Right ventricle myocardium superior (tissue), 1 donor: ENCODE measurements at regions not wholly inside any gene's neighbourhood (a gene's known extent, or its start where the extent isn't known, plus 50 kb on each side); places are given as distances from the start of the nearest gene placed in this dataset.

Experiments used
- ATAC-seq: fragments of 200-7000 bp; cut with Tn5 transposase; one replicate; pipeline ENCODE4 v1.9.1; 2020; ENCODE audit warnings: mild to moderate bottlenecking; ENCODE audit not compliant: poor library complexity
- DNase-seq: peaks from one replicate; pipeline ENCODE4 v3.0.0-alpha.2; 2020
- intact Hi-C: fragments of 100-400 bp; cut with DNase I; formaldehyde crosslinking; loops from one replicate; pipeline ENCODE4 v1.11.2; 2022
- donor health status: DM: no; HTN: yes; CAD: no; lungs with severe emphysema.

GRCh38 chr13:111394211-111394922 lies 73.9 kb downstream of the TEX29 start:
- no peak for DNase-seq
- intact Hi-C loops, result no loop called here
- ATAC-seq, result no peak

- ATAC-seq (no peak), DNase-seq (no peak)
- intact Hi-C loops, result no loop called here
These were observed 75.3 kb downstream of the TEX29 start for GRCh38 chr13:111395511-111396393.

GRCh38 chr13:111396457-111396856 lies 76.0 kb downstream of the TEX29 start:
- no peak for ATAC-seq

GRCh38 chr13:111397202-111397880 lies 76.9 kb downstream of the TEX29 start:
- intact Hi-C loops, result no loop called here
- DNase-seq (no peak), ATAC-seq (no peak)

More at GRCh38 chr13:111396457-111396856, 76.0 kb downstream of the TEX29 start:
- intact Hi-C loops, result no loop called here
- DNase-seq, result no peak

DNA sequence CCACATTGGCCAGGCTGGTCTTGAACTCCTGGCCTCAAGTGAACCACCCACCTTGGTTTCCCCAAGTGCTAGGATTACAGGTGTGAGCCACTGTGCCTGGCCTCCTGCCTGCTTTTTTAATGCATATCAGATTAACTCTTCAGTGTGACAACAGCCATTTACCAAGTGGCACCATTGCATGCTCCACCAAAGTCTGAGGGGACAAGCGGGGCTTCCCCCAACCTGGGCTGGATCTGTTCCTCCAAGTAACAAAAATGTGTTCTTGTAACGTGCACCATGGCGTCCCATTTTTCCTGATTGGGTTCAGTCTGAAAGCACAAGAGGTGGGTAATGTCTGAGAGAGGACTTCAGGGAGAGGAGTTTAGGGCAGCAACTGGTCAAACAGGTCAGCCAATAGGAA lies 77.8 kb downstream of the TEX29 start:
- DNase-seq (no peak), ATAC-seq (no peak)
- intact Hi-C loops, result no loop called here

DNA sequence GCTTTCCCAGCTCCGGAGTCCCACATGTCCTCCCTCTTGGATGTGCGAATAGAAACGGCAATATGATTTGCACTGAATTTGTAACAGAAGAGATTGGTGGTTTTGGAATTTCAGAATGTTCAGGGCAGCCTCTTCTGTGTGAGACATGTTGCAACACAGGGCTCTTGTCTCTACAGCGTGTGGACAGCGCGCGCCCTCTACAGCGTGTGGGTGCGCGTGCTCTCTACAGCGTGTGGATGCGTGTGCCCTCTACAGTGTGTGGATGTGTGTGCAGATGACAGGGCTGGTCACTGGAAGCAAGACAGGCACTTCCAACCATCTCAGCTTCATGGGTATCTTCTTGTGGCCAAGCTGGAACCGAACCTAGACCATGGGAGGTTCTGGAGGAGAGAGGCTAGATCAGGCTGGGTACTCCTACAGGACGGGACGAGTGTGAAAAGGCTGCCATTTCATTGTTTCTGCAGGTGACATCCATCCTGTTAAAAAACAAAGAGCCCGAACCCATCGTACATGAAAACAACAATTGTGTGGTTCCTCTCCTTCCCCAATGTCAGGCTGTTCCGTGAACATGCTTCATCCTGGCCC lies 78.4 kb downstream of the TEX29 start:
- no peak for ATAC-seq
- no peak for DNase-seq
- intact Hi-C loops, result no loop called here

DNA sequence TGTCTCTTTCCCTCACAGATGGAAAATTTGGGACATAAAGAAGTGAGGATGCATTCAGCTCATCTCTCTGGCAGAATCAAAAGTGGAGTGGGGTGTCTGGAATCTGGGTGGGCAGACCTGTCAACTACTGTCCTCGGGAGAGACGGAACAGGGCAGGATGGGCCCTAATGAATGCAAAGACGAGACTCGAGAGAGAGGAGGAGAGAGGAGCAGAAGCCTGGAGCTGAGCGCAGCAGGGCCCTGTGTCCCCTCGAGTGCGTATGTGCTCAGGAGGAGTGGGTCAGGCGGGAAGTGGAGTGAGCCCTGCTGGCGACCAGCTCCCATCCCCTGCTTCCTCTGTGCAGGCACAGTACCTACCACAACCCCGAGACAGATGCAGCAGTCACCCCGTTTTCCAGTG lies 78.9 kb downstream of the TEX29 start:
- no peak for DNase-seq
- intact Hi-C loops, result no loop called here
- no peak for ATAC-seq

GRCh38 chr13:111399776-111400538 lies 79.5 kb downstream of the TEX29 start:
- ATAC-seq (no peak), DNase-seq (no peak)
- intact Hi-C loops, result no loop called here

DNA sequence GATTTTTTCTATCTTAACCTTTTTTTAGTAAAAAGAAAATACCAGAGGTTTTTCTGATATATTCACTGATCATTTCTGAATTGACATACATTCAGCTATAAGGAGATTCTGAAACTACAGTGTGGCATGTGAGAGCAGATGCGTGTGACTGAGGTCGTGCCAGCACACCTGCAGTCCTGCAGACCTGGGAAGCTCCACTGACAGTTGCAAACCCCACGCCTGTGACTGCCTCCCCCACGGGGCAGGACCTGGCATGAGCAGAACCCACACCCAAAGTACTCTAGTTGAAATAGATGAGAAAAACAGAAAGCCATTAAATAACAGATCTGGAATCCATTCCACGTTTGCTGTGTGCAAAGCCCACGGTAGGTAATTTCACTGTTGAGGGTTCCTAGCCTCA lies 80.7 kb downstream of the TEX29 start:
- intact Hi-C loops, result no loop called here
- DNase-seq (no peak), ATAC-seq (no peak)

DNA sequence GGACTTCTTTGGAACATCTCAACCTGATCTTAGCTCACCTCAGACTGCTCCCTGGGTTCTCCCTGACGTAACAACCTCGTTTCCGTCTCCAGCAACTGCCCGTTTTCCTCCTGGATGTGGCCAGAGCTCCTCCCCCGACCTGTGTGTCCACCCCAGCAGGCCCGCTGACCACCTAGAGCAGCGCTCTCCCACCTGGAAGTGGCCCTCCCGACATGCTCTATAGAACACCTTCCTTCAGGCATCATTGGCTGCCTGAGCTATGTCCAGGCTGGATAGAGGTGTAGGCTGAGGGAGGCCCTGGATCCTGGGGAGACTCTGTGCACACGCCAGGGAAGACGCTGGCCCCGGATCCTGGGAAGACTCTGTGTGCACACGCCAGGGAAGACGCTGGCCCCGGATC lies 81.3 kb downstream of the TEX29 start:
- intact Hi-C loops, result no loop called here
- ATAC-seq (no peak), DNase-seq (no peak)

DNA sequence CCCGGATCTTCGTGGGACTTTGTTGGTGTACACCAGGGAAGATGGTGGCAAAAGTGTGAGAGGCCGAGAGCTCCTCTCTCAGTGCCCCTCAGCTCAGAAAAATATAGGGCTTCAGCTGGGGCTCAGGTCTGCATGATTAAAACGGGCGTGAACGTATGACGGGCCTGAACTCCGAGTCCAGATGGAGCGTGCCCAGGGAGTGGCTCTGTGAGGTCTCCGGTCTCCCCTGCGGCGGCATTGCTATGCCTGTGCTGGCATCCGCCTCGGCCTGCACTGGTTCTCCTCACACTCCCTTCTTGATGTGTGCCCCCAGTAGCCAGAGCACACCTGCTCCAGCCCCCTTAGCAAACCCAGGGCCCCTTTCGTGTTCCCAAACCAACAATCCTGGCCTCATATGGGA lies 82.0 kb downstream of the TEX29 start:
- ATAC-seq (no peak), DNase-seq (no peak)
- intact Hi-C loops, result no loop called here

DNA sequence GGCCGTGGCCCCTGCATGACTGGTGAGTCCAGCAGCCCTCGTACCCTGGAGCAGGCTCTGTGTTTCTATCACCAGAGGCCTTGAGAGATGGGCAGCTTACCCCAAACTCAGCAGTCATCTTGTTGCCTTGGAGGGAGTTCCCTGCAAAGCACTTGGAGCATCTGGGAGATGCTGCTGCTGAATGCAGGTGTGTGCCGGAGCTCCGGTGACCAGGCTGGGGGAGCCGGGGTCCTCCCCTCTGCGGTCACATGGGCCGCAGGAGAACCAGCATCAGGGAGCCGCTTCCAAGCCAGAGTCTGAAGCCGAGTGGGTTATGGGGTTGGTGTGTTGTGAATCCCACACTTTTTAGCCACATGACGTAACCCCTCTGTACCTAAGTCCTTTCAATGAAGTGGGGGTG lies 82.8 kb downstream of the TEX29 start:
- intact Hi-C loops, result no loop called here
- ATAC-seq (no peak), DNase-seq (no peak)

GRCh38 chr13:111404746-111405145 lies 84.3 kb downstream of the TEX29 start:
- intact Hi-C loops, result no loop called here
- no peak for ATAC-seq

DNA sequence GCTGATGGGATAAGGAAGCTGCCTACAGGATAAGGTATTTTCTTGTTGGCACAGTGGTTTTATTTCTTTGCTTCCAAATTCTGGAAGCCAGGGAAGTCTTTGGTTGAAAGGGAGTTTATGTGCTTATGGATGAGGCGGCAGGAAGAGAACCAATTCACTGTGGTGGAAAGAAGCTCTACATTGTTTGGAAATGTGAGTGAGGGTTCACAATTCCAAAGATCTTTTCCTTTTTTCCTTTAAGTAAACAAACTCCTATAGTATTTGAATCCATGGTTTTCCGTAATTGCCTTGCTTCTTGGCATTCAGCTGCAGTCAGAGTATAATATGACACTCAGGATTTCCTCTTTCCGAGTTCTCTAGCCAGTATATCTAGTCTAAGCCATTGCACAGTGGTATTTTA lies 86.2 kb downstream of the TEX29 start:
- intact Hi-C loops, result no loop called here
- ATAC-seq, result no peak
- DNase-seq, result no peak

More at GRCh38 chr13:111404746-111405145, 84.3 kb downstream of the TEX29 start:
- no peak for DNase-seq

DNA sequence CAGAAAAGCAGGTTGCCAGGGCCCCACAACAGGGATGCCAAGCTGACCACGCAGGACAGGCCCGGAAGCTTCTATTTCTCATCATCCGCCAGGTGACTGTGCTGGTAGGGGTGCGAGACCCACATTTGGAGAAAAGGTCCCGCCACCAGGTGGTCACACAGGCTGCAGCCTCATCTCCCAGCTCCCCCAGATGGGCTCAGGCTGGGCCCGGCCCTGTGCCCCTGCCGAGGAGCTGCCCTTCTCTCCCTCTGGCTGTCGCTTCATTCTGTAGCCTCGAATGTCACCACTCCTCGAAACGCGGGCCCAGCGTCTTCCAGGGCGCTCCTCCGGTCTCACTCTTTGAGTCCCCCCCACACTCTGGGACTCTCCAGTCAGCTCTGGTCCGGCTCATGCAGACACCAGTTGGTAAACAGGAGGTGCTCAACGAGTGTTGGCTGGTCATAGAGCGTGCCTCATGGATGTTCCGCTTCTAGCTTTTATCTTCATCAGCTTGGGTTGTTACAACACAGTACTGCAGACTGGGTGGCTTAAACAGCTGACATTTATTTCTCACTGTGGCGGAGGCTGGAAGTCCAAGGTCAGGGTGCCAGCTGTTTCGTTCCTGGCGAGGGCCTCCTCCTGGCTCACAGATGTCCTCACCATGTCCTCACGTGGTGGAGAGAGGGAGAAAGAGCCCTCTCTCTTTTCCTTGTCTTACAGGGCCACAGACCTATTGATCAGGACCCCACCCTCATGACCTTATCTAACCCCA lies 87.1 kb downstream of the TEX29 start:
- DNase-seq, result no peak
- intact Hi-C loops, result no loop called here
- no peak for ATAC-seq

GRCh38 chr13:111409413-111409812 lies 89.0 kb downstream of the TEX29 start:
- intact Hi-C loops, result no loop called here
- ATAC-seq (no peak), DNase-seq (no peak)

GRCh38 chr13:111410232-111411021 lies 90.0 kb downstream of the TEX29 start:
- no peak for DNase-seq
- ATAC-seq, result no peak
- intact Hi-C loops, result no loop called here
